ENCODE measurements at regions not wholly inside any gene's neighbourhood (a gene's known extent, or its start where the extent isn't known, plus 50 kb on each side); places are given as distances from the start of the nearest gene placed in this dataset.

DNA sequence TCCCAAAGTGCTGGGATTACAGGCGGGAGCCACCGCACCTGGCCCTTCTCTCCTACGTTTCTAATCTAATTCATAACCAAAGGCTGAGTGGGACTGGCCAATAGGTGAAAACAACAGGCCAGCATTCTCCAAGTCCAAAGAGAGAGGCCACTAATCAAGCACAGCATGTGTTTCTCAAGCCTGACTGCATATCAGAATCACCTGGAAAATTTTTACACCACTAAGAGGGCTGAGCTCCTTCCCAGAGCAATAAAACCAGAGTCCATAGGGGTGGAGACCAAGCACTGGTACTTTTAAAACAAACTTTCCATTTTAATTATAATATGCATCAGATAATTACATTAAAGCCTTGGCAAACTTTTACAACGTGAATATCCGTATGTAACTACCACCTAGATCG, 254.4 kb downstream of the OPA1 start:
- intact Hi-C loops (cut with micrococcal nuclease) = no loop called here

DNA sequence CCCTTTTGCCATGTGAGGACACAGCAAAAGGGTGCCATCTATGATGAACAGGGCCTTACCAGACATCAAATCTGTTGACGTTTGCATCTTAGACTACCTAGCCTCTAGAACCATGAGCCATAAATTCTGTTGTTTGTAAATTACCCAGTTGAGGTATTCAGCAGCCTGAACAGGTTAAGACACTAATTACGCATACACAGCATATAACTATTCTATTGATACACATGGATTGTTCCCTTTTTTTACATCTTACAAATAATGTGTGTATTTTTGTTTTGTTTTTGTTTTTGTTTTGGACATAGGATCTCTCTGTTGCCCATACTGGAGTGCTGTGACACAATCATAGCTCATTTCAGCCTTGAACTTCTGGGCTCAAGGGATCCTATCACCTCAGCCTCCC, 255.5 kb downstream of the OPA1 start:
- intact Hi-C loops (cut with micrococcal nuclease) = no loop called here

DNA sequence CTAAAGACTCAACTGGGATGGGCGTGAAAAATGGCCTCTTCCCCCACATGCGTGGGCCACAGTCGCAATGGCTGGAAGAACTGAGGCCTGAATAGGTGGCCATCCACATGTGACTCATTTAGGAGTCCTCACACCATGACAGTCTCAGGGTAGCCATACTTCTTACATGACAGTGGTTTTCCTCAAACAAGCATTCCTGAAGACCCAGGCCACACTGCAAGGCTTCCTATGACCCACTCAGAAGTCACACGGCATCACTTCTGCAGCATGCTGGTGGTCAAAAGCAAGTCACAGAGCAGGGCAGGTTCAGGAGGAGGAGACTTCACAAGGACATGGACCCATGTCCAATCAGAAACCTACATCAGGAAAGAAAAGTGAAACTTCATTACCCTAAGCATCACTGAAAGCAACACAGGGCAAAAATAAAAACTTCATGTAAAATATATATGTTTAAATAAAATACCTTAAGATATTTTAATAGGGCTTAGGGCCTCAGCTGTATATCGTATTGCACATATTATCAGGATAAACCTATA, 257.1 kb downstream of the OPA1 start:
- intact Hi-C loops (cut with micrococcal nuclease) = no loop called here

DNA sequence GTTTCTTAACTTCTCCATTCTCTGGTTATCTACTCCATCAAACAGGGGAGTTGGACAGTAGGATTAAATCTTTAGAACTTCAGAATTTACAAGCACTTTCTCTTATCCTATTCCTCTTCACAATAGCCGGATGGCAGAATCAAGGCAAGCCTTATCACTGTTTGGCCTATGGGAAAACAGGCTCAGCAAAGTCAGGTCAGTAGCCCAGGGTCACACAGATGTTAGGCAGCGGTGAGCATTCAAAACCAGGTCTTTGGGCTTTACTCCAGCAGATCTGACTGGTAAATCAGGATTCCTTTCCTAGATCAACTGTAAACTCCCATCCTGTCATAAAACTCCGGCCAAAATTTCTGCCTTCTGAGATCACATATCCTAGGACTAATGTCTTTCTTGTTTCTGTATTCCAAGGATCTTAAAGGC, 258.4 kb downstream of the OPA1 start:
- intact Hi-C loops (cut with micrococcal nuclease) = no loop called here

DNA sequence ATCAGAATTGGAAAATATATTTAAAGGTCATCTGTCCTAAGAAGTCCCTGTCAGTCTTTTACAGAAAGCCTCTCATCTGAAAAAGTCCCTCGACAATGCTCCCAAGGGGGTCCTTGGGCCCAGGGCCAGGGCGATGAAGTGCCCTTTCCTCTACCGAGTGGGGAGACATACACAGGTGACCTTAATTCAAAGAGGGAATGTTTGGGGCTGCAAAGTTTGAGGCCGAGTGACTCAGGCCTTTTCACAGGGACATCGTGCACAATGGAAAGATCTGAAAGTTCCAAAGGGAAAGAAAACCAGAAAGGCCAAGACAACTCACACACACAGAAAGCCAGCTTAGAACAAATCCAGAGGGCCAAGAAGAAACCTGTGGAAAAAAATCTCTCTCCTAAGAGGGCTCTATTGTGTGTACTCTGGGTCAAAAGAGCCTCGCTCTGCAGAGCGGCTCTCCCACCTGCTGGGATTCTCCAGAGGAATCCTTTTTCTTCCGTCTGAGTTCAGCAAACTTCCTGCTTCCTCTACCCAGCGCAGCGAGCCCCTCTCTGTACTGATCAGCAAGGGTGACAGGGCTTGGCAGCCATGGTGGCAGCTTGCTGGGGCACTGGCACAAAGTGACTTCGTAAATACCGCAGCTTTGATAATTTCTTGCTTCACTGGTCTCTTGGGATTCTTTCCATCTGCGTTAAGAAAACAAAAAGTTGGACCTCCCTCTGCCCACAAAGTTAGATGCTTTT, 259.1 kb downstream of the OPA1 start:
- intact Hi-C loops (cut with micrococcal nuclease) = no loop called here

DNA sequence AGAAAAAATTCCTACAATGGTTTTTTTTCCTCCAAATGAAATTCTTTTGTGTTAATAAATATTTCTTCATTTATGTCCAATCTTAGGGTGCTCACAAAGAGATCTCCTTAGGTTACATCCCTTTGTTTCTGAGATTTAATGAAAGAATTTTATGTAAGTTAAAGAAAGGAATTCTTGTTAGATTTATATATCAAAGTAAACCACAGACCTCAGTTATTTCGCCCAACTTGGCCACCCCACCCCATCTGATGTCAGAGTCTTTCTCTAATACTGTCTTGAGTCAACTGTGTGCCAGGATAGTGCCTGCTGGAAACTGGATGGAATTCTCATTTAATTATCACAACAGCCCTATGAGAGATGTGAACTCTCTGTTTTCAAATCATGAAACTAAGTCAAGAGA, 259.9 kb downstream of the OPA1 start:
- intact Hi-C loops (cut with micrococcal nuclease) = no loop called here

DNA sequence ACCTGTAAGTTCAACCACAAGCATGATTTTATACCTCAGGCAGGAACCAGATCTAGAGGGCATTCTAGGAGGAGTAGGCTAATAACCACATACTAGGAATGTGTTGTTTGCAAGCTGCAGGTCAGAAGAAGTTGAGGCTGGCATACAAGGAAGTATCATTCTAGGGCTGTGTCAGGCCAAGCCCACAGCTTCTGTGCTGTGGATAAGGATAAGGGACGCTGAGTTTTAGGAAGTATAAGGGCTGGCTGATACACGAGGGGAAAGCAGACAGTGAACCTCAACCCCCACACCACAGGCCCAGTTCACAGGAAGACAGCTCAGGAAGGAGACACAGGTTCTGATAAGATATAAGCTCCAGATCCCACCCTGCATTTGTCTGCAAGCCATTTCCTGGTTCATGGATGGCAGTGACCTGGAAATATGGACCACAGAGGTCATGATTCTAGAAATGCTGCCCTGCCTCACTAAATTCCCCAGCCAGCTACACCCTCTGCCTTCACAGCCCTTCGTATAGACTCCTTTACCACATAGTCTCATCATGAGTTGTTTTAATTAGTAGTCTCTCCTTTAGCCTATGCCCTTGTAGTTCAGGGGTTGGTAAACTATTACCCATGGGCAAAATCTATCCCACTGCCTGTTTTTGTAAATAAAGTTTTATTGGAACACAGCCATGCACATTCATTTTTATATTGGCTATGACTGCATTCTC, 260.7 kb downstream of the OPA1 start:
- intact Hi-C loops (cut with micrococcal nuclease) = no loop called here

DNA sequence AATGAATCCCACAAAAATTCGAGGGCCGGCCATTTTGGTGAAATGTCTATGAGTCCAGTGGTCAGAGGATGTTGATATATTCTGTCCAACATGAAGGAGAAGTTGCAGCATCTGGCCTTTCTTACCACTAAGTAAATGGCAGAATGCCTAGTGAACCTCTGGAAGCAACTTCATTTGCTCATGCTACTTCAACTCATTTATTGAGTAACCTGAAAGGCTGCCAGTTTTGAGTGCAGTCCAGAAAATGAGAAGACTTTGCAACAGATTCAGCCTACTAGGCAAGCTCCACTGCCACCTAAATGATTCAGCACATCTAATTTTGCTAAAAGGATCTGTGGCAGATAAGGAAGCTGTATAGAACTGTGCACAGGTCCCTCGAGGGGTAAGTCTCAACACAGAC, 265.0 kb downstream of the OPA1 start:
- intact Hi-C loops (cut with micrococcal nuclease) = no loop called here

DNA sequence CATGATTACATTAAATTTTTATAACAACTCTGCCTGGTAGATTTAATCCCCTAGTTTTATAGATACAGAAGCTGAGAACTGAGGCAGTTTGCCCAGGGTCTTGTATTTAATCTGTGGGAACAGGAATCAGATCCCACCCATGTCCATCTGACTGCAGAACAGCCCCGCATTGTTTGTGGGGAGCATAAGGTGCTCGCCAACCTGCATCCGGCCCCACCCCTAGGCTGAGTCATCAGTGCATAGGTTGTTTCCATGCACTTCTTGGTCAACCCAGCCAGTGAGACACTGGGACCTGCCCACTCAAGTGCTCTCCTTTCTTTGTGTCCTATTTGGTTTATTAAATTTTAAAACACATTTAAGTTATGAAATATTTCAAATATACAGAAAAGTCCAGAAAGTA, 266.2 kb downstream of the OPA1 start:
- intact Hi-C loops (cut with micrococcal nuclease) = no loop called here

DNA sequence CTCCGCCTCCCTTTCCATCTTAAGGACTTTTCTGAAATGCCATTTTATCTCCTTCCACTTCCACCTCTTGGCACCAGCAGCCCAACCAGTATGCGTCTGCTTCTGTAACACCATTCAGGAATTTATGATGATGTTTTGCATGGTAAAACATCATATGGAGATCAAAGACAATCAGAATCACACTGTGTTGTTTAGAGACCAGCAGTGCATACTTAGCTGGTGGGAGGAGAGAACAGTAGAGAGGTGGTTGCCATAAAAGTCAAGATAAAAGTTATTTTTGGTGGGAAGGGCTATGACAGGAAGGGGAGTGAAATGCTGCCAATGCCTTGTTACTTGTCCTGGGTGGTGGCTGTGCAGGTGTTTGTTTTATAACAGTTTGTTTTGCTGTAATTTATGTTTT, 268.0 kb downstream of the OPA1 start:
- intact Hi-C loops (cut with micrococcal nuclease) = no loop called here

DNA sequence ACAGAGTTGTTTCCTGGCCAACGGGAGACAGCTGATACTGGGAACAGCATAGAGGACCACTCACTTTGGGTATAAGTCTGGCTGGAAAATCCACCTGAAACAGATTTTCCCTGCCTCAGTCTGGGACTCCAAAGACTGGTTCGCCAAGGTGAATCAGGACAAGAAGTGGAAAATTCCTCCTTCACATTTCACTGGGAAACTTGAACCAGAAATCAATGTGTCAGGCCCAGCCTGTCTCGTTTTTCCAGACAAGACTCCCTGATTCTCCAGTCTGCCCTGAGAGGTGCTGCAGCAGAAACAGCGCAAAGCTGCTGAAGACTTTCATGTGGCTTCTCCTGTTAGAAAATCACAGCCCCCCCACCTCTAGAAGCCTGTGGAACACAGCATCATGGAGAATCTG, 269.8 kb downstream of the OPA1 start:
- intact Hi-C loops (cut with micrococcal nuclease) = no loop called here

DNA sequence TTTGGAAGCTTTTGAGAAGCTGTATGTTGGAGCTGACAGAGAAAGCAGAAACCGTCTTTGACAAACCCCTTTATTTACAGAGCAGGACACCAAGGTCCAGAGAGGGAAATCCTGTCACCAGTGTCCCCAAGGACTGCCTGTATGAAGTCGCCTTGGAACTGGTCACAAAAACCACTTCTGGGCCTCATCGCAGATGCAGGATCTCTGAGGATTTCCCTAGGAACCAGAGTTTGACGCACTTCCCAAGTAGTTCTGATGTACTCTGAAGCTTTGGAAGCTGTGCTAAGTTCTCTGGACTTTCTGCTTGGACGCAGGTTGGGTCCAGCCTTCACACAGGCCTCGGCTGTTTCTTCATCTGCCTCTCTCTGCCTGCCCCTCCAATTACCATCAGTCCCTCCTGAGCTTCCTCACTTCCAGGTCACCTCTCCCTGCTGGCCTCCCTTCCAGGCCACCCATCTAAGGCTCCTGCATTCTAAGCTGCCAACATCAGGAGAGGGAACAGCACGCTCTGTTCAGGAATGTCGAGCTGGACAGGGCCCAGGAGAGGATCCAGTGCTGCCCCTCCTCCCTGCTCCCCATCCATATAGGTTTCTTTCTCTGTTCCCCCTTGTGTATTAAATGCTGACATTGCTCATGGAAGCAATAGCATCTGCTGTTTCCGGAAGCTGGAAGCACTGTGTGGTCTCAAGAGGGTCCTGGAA, 270.8 kb downstream of the OPA1 start:
- intact Hi-C loops (cut with micrococcal nuclease) = no loop called here

DNA sequence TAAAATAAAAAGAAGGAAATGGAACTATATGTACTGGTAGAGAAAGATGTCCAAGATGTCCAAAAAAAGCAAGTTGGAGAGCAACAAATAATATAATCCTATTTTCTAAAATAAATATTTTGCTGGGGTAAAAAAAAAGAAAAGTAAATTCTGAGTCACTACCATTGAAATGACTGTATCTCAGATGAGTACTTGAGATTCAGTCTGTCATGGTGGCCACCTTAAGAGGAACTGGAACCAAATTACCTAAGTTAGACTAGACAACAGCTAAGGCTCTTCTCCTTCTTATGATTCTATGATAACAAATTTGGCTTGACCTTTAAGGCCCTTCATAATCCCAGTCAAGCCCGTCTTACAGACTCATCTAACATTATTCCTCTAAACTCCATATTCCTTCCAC, 270.6 kb upstream of the HES1 start:
- intact Hi-C loops (cut with micrococcal nuclease) = no loop called here

DNA sequence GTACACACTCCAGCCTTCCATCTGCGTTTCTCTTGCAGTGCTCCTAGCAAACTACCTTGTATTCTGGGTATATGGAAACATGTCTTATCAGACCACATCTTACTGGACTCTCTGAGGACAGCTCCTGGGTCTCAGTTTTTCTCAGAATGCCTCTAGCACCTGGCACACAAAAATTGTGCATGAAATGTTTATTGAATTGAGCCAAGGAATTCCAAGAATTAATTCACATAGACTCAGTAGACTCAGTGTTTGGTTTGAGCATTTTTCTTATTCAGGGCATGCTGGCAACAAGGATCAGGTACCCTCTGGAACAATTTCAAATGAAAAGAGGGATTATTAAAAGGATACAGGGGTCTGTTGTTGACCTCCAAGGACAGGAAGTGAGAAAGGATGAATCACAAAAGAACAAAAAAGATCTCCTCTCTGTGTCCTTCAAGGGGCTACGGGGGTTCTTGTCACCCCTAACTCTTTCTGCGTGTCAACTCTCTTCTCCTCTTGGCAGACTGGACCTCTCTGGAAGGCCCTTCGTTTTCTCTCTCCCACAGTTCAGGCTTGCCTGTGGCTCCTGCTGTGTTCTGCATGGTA, 270.0 kb upstream of the HES1 start:
- intact Hi-C loops (cut with micrococcal nuclease) = no loop called here

DNA sequence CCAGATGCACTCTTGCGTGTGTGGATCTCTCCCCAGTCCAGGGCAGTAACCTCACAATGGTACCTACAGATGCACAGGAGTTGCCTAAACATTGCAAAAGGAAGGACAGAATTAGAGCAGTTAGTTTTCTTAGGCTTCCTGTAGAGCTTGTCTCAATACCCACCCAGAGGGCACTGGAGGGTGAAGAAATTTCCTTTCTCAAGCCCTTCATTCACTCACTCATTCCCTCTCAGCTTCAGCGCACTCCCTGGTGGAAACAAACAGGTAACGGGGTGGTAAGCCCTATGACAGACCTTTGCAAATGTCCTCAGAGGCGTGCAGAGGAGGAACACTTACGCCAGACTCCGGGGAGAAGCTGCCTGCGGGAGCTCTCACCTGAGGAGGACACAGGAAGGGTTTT, 267.4 kb upstream of the HES1 start:
- intact Hi-C loops (cut with micrococcal nuclease) = no loop called here

DNA sequence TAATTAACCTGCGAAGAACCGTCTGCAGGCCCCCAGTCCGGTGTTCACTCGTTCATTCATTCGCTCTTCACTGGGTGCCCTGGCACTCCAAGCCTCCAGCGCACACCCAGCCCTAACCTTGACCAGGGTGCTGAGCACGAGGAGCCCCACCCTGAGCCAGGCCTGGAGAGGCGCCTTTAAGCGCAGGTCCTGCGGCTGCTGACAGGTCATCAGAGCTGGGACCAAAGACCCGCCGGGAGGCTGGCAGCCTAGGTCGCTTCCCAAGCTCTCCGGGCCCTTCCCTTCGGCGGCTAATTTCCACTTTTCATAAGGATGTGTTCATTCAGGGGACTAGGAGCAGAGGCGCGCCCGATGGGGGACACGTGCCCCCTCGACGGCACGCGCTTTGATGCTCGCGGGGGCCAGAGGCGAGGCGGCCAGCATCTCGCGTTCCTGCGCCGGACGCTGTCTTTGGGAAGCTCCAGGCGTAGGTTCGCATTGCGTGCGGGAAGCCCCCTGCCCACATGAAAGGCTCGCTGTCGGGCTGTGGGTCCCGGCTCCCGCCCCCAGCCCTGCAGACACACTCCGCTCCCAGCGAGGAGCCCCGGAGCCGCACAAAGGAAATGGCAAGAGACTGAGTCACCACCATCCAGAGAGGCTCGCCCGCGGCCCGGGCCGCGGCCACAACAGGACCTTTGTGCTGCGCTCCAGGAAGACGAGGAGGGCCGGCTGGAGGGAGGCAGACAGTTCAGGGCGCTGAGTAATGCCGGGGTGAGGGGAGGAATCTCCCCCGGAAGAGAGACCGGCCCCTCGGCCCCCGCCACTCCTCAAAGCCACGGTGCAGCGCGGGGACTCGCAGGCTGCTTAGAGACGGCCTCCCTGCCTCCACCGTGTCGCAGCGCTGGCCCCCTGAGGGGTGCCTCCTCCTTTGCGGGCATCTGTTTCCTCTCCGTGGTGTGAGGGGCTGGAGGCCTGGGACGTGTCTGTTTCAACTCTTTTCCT, 266.4 kb upstream of the HES1 start:
- intact Hi-C loops (cut with micrococcal nuclease) = no loop called here

DNA sequence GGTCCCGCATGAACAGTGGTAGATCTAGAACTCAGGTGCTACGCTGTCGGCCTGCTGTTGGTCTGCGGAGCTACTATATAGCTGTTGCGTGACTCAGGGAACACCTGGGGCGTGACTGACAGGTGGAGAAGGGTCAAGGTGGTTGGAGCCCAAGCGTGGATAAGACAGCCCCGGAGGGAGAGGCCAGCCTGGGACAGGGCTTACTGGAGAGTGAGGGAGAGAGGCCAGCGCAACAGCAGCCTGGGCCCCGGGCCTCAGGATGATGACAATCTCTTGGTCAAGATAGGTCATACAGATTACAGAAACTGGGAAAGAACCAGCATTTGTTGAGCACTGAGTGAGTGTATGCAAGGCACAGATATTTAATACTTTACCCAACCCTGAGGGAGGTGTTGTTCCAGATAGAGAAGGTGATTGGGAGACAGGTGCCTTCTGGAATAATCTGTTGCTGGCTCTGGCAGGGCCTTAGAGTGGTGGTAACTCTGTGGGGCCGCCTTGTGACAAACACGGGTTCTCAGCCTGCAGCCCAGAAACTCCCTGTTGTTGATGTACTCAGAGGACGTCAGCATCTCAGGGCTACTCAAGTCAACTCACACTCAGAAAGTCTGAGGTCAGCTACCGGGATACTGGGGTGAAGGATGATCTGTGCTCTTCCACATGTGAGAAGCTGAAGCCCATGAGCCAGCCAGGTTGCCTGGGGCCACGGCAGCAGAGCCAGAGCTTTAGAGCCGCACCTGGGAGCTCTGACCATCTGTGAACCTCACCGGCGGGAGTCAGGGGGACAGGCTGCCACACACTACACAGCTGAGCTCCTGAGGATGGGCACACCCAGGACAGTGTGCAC, 265.4 kb upstream of the HES1 start:
- intact Hi-C loops (cut with micrococcal nuclease) = no loop called here

DNA sequence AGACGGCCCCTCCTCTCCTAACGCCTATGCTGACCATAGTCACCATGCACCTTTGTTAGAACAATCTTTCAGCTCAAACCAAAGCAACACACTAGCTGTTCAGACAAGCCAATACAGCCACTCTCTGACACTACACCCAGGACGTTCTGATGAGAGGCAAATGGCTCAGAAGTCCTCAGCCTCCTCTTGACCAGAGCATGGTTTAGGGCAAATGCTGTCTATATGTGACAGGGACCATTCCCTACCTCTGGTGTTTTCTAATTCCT, 264.8 kb upstream of the HES1 start:
- intact Hi-C loops (cut with micrococcal nuclease) = no loop called here

DNA sequence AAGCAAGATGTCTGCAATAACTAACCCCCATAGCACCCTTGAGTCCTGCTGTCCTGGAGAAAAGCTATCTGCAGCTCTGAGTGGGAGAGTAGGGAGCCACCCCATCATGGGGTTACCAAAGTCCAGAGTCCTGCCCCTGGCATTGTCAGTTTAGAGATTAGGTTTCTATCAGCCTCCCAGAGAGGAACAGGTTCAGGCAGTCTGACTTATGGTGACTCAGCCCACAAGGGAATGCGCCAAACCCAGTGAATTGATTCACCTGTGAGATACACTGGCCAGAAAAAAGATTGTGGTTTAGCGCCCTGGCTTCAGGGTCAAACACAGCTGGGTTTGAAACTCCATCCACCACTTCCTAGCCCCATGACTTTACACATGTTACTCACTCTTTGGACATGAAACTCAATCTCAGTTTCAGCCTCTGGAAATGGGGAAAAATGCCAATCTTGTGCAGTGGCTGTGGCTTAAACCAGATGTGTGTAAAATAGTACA, 263.6 kb upstream of the HES1 start:
- intact Hi-C loops (cut with micrococcal nuclease) = no loop called here

Data from T-helper 2 cell treated with Interferon-gamma antibody and Interleukin-4, amounts not matched to agents 100 ng/mL and 5 ng/mL, for 36 hours (primary cell).